ENCODE measurements at regions not wholly inside any gene's neighbourhood (a gene's known extent, or its start where the extent isn't known, plus 50 kb on each side); places are given as distances from the start of the nearest gene placed in this dataset.

- H3K4me1 ChIP-seq (ENCODE audit: control insufficient read depth in 2 of 3, insufficient read depth in 2 of 3, low read depth in 1 of 3, low read length in 3 of 3), result no peaks in the 10 kb centered on the region
- no peak overlapping the region for H3K27ac ChIP-seq (ENCODE audit: low read depth in 2 of 2, low read length in 2 of 2)
- H3K4me3 ChIP-seq (ENCODE audit: low read length in 3 of 3), result no peak overlapping the region
- DNase-seq (peak in 2 of 5 donors; percentile 16 to 55), FAIRE-seq (no peak)
- H3K36me3 ChIP-seq (ENCODE audit: control insufficient read depth in 2 of 3, insufficient read depth in 3 of 3, low read length in 3 of 3), result no peaks in the 10 kb centered on the region
- TF ChIP-seq CTCF (IDR thresholded peaks at IDR 0.05; ENCODE audit: borderline replicate concordance, extremely low read depth, insufficient read depth), result no peak
- H3K9ac ChIP-seq (ENCODE audit: low read length in 3 of 3), result no peak overlapping the region
- intact Hi-C loops (cut with DNase I), result no loop called here
- no peaks in the 10 kb centered on the region for H3K27me3 ChIP-seq (ENCODE audit: control insufficient read depth, insufficient read depth, low read length)
- H3K9me3 ChIP-seq (ENCODE audit: control insufficient read depth in 2 of 3, insufficient read depth in 1 of 3, low read length in 3 of 3), result no peaks in the 10 kb centered on the region
Measured at GRCh38 chr9:111178331-111179055, 140.2 kb upstream of the LPAR1 start.

DNA sequence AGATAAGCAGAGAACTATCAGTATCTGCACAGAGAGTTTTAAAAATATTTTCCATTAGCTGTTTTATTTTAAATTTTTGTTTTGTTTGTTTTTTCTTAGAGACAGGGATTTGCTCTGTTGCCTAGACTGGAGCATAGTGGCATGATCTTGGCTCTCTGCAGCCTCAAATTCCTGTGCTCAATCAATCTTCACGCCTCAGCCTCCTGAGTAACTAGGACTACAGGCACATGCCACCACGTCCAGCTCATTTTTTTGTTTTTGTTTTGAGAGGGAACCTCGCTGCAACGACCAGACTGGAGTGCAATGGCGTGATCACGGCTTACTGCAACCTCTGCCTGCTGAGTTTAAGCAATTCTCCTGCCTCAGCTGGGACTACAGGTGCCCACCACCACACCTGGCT, 138.2 kb upstream of the LPAR1 start:
- no peak overlapping the region for H3K9ac ChIP-seq (ENCODE audit: low read length in 3 of 3)
- no peaks in the 10 kb centered on the region for H3K9me3 ChIP-seq (ENCODE audit: control insufficient read depth in 2 of 3, insufficient read depth in 1 of 3, low read length in 3 of 3)
- no peak overlapping the region for H3K27ac ChIP-seq (ENCODE audit: low read depth in 2 of 2, low read length in 2 of 2)
- H3K36me3 ChIP-seq (ENCODE audit: control insufficient read depth in 2 of 3, insufficient read depth in 3 of 3, low read length in 3 of 3), result no peaks in the 10 kb centered on the region
- H3K4me1 ChIP-seq (ENCODE audit: control insufficient read depth in 2 of 3, insufficient read depth in 2 of 3, low read depth in 1 of 3, low read length in 3 of 3), result no peaks in the 10 kb centered on the region
- no peak for TF ChIP-seq CTCF (IDR thresholded peaks at IDR 0.05; ENCODE audit: borderline replicate concordance, extremely low read depth, insufficient read depth)
- no peaks in the 10 kb centered on the region for H3K27me3 ChIP-seq (ENCODE audit: control insufficient read depth, insufficient read depth, low read length)
- intact Hi-C loops (cut with DNase I), result no loop called here
- H3K4me3 ChIP-seq (ENCODE audit: low read length in 3 of 3), result no peak overlapping the region
- no peak for DNase-seq
- FAIRE-seq, result no peak

DNA sequence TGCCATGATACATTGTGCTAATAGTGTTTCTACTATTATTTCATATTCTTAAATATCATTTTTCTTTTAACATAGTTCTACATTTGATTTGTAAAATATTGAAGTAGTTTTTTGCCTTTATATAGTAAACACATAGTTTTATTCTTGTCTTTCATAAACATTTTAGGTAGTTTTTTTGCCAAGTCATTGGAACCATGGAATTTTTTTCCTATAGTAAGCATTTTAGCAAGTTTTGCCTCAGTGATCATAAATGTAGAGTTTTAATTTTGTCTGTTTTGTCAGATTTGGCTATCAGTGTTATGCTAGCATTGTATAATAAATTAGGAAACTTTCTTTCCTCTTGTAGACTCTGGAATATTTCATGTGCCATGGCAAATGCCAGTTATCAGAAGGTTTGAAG, 137.1 kb upstream of the LPAR1 start:
- Histone ChIP-seq H3K27ac (ENCODE audit: low read depth in 2 of 2, low read length in 2 of 2) (no peak overlapping the region), H3K9ac (ENCODE audit: low read length in 3 of 3) (no peak overlapping the region), H3K4me3 (ENCODE audit: low read length in 3 of 3) (no peak overlapping the region), H3K9me3 (ENCODE audit: control insufficient read depth in 2 of 3, insufficient read depth in 1 of 3, low read length in 3 of 3) (no peaks in the 10 kb centered on the region), H3K27me3 (ENCODE audit: control insufficient read depth, insufficient read depth, low read length) (no peaks in the 10 kb centered on the region), H3K4me1 (ENCODE audit: control insufficient read depth in 2 of 3, insufficient read depth in 2 of 3, low read depth in 1 of 3, low read length in 3 of 3) (no peaks in the 10 kb centered on the region), H3K36me3 (ENCODE audit: control insufficient read depth in 2 of 3, insufficient read depth in 3 of 3, low read length in 3 of 3) (no peaks in the 10 kb centered on the region)
- intact Hi-C loops (cut with DNase I), result no loop called here
- FAIRE-seq, result no peak
- no peak for DNase-seq
- TF ChIP-seq CTCF (IDR thresholded peaks at IDR 0.05; ENCODE audit: borderline replicate concordance, extremely low read depth, insufficient read depth), result no peak

DNA sequence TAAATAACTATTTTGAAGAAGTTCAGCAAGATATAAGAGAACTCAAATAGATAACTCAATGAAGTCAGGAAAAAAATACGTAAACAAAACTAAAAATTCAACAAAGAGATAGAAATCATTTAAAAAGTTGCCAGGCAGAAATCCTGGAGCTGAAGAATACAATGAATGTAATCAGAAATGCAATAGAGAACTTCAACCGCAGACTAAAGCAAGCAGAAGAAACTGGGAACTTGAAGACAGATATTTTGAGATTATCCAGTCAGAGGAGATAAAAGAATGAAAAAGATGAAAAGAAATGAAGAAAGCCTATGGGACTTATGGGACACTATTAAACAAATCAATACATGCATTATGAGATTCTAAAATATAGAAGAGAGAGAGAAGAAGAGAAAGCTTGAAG, 129.1 kb upstream of the LPAR1 start:
- H3K9me3 ChIP-seq (ENCODE audit: control insufficient read depth in 2 of 3, insufficient read depth in 1 of 3, low read length in 3 of 3), result no peaks in the 10 kb centered on the region
- no peaks in the 10 kb centered on the region for H3K36me3 ChIP-seq (ENCODE audit: control insufficient read depth in 2 of 3, insufficient read depth in 3 of 3, low read length in 3 of 3)
- no peak overlapping the region for H3K4me3 ChIP-seq (ENCODE audit: low read length in 3 of 3)
- TF ChIP-seq CTCF (IDR thresholded peaks at IDR 0.05; ENCODE audit: borderline replicate concordance, extremely low read depth, insufficient read depth), result no peak
- no peak overlapping the region for H3K27ac ChIP-seq (ENCODE audit: low read depth in 2 of 2, low read length in 2 of 2)
- DNase-seq (no peak), FAIRE-seq (no peak)
- no peaks in the 10 kb centered on the region for H3K4me1 ChIP-seq (ENCODE audit: control insufficient read depth in 2 of 3, insufficient read depth in 2 of 3, low read depth in 1 of 3, low read length in 3 of 3)
- intact Hi-C loops (cut with DNase I), result no loop called here
- no peak overlapping the region for H3K9ac ChIP-seq (ENCODE audit: low read length in 3 of 3)
- H3K27me3 ChIP-seq (ENCODE audit: control insufficient read depth, insufficient read depth, low read length), result no peaks in the 10 kb centered on the region
